Retinal pigment epithelial cell (primary cell): ENCODE measurements at regions not wholly inside any gene's neighbourhood (a gene's known extent, or its start where the extent isn't known, plus 50 kb on each side); places are given as distances from the start of the nearest gene placed in this dataset.
"Not testable (repeated sequence)": the region's sequence is repeated elsewhere in the genome, so short reads cannot be mapped to it uniquely, and the experiment has no call there.

Source experiments
- DNase-seq: peaks from one replicate; pipeline ENCODE4 v3.0.0-alpha.2; 2010; ENCODE audit warnings: low read depth
- H3K4me3 ChIP-seq: 2 replicates; pipeline ENCODE4 v1.5.1; 2011; ENCODE audit warnings: mild to moderate bottlenecking, low read length, control low read depth, moderate library complexity
- TF ChIP-seq, protein P1 (sequence below): conservative IDR thresholded peaks from 2 replicates; pipeline ENCODE4 v1.5.1; 2011; ENCODE audit warnings: low read depth, low read length, control low read depth, inconsistent platforms

DNA sequence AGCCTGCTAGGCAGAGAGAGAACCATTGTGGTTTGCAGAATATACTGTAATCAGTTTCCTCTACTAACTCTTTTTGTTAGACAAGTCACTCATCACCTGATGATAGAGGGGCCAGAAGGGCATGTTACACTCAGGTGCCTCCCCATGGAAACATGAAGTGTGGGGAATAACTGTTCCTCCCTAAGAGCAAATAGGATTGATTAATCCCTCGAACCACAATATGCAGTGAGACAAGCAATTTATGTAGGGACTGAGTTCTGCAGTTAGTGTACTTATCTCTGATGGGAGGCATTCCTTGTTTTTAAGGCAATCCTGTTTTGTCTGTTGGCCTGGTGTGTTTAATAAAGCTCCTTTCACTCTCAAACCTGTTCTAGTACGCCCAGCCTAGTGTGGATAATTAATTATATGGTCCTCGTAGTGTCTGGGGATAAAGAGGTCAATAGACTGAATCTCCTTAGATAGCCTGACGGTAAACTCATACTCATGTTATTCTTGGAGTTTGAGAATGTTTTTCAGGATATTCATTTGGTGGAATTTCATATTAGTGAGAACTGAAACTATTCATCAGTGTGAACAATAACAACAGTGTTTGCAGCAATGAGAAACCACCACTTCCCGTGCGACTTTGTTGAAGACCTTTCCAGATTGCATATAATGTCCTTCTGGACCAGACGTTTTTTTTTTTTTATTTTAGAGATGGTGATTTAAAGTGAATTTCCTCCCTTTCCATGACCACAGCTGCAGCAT is 344.8 kb upstream of the FZD8 start:
- TF ChIP-seq, protein P1, sequence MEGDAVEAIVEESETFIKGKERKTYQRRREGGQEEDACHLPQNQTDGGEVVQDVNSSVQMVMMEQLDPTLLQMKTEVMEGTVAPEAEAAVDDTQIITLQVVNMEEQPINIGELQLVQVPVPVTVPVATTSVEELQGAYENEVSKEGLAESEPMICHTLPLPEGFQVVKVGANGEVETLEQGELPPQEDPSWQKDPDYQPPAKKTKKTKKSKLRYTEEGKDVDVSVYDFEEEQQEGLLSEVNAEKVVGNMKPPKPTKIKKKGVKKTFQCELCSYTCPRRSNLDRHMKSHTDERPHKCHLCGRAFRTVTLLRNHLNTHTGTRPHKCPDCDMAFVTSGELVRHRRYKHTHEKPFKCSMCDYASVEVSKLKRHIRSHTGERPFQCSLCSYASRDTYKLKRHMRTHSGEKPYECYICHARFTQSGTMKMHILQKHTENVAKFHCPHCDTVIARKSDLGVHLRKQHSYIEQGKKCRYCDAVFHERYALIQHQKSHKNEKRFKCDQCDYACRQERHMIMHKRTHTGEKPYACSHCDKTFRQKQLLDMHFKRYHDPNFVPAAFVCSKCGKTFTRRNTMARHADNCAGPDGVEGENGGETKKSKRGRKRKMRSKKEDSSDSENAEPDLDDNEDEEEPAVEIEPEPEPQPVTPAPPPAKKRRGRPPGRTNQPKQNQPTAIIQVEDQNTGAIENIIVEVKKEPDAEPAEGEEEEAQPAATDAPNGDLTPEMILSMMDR = no peak
- no peak for DNase-seq
- no peak overlapping the region for H3K4me3 ChIP-seq

DNA sequence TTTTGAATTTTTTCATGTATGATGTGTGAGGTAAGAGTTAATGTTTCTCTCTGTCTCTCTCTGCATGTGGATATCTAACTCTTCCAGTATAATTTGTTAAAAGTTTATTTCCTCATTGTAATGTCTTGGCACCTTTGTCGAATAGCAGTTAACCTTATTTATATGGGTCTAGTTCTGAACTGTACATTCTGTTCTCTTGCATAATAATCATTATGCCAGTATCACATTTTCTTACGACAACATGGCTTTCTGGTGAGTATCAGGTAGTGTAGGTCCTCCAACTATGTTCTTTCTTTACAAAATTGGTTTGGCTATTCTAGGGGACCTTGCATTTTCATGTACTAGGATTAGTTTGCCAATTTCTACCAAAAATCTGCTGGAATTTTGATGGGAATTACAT is 337.0 kb upstream of the FZD8 start:
- DNase-seq = no peak
- TF ChIP-seq, protein P1 = no peak
- H3K4me3 ChIP-seq = no peak overlapping the region

DNA sequence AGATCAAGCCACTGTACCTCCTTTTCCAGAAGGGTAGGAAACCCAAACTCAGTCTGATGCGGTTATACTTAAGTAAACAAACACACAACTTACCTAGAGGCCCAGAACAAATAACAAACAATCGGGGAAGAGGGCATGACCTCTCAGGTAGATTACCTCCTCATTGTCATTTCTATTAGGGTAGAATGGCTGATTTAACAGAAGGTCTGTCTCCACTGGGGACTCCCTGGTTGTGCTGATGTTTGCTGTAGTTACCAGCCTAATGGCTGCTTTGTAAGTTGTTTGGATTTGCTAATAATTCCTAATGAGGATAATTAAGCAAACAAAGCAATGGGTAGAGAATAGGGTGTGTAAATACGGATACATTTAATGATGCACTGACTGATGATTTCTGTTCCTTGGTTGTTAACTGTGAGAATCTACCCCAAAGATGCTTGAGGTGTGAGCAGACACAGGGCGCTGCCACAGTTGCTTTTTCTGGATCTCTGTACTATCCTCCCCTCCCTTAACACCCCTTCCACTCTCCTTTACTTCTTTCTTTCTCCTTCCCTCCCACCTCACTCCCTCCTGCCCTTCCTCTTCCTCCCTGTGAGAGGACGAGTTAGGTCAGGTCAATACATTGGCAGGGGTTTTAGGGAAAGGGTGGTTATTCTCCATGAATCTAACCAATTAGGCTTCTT is 332.0 kb upstream of the FZD8 start:
- DNase-seq, H3K4me3 ChIP-seq: not testable (repeated sequence)

DNA sequence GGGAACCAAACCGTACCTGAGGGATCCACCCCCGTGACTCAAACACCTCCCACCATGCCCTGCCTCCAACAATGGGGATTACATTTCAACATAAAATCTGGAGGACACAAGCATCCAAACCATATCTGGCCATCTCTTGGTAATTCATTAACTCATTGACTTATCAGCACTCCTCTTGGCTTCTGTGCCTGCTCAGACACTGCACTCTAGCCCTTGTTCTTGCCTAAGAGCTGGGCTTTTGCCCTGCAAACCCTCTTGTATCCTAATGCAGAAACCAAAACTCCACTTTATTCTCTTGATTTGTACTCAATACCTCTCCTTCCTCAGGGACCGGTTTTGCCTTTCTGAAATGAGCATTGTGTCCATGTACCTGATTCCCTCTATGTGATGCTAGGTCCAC is 330.2 kb upstream of the FZD8 start:
- TF ChIP-seq, protein P1 = no peak
- H3K4me3 ChIP-seq = no peak overlapping the region
- no peak for DNase-seq

DNA sequence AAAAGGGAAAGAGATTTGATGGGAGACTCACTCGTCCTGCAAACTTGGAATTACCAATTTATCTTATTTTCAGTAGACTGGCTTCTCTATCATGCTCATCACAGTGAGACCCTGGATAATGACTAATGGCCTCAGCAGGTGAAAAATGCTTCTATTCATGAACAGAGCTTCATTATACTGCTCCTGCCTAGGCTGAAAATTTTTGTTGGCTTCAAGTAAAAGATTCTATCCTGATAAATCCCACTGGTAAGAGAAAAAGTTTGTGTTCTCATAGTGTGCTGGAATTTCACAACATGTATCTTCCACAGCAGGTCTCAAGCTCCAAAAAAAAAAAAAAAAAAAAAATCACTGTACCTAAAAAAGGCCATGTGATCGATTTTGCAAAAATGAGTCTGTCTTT is 329.3 kb upstream of the FZD8 start:
- TF ChIP-seq, protein P1 = no peak
- no peak for DNase-seq
- no peak overlapping the region for H3K4me3 ChIP-seq

DNA sequence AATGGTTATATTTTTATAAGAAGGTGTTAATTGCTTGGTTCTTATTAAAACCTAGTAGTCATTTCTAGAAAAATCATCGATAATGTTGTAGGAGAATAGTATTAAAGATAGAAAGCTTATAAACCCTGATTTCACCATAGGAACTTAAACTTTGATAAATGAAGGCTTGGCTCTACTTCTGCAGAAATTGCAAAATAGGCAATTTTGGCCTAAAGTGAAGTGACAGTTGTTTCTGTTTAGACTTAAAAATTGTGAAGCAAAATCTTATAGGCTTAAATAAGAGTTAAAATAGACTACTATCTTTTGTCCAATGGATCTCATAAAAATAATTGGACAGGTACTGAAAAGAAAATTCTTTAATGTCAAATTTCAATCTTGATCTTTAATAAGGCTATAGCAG is 321.6 kb upstream of the FZD8 start:
- no peak overlapping the region for H3K4me3 ChIP-seq
- DNase-seq = no peak
- TF ChIP-seq, protein P1 = no peak

DNA sequence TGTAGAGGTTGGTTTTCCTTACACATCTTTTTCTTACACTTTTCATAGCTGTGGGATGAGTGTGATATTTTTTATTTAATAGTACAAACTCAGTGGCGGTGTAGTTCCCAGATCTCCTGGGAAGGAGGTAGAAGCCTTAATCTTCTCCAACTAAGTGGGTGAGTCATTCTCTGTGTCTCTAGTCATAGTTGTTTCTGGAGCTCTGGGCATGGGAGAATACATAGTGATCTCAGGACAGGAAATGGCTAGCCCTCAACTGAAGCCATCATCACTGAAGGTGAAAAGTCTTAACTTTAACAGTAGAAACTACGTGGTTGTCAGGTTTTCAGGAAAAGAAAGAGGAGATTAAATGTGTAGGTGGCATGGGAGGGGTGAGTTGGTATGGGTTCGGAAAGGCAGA is 319.4 kb upstream of the FZD8 start:
- no peak overlapping the region for H3K4me3 ChIP-seq
- no peak for DNase-seq
- TF ChIP-seq, protein P1 = no peak
